Left ventricle myocardium superior (tissue), 1 donor: ENCODE measurements at regions not wholly inside any gene's neighbourhood (a gene's known extent, or its start where the extent isn't known, plus 50 kb on each side); places are given as distances from the start of the nearest gene placed in this dataset.
A peak's percentile ranks its signal among the peaks of the same experiment; 100 is the strongest.
"Not testable (repeated sequence)": the region's sequence is repeated elsewhere in the genome, so short reads cannot be mapped to it uniquely, and the experiment has no call there.

Experiments
- ATAC-seq: fragments of 200-7000 bp; cut with Tn5 transposase; one replicate; pipeline ENCODE4 v1.9.1; 2020; ENCODE audit warnings: mild to moderate bottlenecking, moderate library complexity
- DNase-seq: peaks from one replicate; pipeline ENCODE4 v3.0.0-alpha.2; 2020
- intact Hi-C: fragments of 100-400 bp; cut with micrococcal nuclease; formaldehyde crosslinking; loops from one replicate; pipeline ENCODE4 v1.11.0; 2022
- donor health status: DM: no; HTN: yes; CAD: no; lungs with severe emphysema.

- DNase-seq (no peak), ATAC-seq (no peak)
- intact Hi-C loops: no loop called here
Measured at GRCh38 chr9:2276296-2276695, 261.1 kb downstream of the SMARCA2 start.

- DNase-seq, ATAC-seq, intact Hi-C loops: not testable (repeated sequence)
Measured at GRCh38 chr9:2277133-2277532, 262.0 kb downstream of the SMARCA2 start.

- DNase-seq, intact Hi-C loops: not testable (repeated sequence)
Measured at GRCh38 chr9:2277644-2278043, 262.5 kb downstream of the SMARCA2 start.

DNA sequence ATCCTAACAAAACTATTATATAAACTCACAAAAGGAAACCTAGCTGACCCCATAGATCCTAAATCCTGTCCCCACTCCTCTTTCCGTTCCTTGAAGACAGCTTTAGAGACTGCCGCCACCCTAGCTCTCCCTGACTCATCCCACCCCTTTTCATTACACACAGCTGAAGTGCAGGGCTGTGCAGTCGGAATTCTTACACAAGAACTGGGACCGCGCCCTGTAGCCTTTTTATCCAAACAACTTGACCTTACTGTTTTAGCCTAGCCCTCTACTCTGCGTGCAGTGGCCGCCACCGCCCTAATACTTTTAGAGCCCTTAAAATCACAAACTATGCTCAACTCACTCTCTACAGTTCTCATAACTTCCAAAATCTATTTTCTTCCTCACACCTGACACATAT is 264.0 kb downstream of the SMARCA2 start:
- DNase-seq, intact Hi-C loops, ATAC-seq: not testable (repeated sequence)

More at GRCh38 chr9:2277644-2278043, 262.5 kb downstream of the SMARCA2 start:
- ATAC-seq: not testable (repeated sequence)

DNA sequence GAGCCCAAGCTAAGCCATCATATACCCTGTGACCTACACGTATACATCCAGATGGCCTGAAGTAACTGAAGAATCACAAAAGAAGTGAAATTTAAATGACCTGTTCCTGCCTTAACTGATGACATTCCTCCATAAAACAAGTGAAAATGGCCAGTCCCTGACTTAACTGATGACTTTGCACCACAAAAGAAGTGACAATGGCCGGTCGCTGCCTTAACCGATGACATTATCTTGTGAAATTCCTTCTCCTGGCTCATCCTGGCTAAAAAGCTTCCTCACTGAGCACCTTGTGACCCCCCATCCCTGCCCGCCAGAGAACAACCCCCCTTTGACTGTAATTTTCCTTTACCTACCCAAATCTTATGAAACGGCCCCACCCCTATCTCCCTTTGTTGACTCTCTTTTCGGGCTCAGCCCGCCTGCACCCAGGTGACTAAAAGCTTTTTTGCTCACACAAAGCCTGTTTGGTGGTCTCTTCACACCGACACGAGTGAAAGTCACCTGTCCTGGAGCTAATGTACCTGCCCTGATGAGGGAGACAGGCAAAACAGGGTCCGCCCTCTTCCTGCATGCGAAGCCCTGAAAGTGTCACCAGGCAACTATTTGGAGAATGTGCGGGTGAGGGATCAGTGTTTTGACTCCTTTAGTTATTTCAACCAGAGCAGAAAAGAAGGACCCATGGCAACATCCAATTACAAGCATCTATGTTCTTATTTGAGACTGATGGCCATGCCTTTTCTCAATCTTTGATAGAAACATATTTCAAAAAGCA is 266.1 kb downstream of the SMARCA2 start:
- ATAC-seq (no peak), DNase-seq (no peak)
- intact Hi-C loops: no loop called here

- DNase-seq: no peak
Measured at GRCh38 chr9:2281803-2282185, 266.6 kb downstream of the SMARCA2 start.

DNA sequence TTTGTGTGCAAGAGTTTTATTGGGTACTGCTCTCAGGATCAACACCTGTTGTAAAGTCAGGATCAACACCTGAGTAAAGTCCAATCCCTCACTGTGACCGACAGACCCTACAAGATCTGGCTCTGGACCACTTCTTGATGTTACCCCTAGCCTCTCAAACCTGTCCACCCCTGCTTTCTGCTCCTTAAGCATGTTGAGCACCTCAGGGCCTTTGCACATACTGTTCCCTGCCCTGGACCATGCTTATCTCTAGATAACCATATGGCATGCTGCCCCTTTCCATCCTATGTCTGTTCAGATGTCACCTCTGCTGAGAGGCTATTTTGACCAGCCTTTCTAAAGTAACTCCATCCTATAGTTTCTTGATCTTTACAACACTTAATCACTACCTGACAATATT is 269.6 kb downstream of the SMARCA2 start:
- intact Hi-C loops: no loop called here
- DNase-seq (no peak), ATAC-seq (no peak)

More at GRCh38 chr9:2281803-2282185, 266.6 kb downstream of the SMARCA2 start:
- intact Hi-C loops: no loop called here
- no peak for ATAC-seq

- intact Hi-C loops: no loop called here
- ATAC-seq (no peak), DNase-seq (no peak)
Measured at GRCh38 chr9:2285416-2286332, 270.5 kb downstream of the SMARCA2 start.

- intact Hi-C loops: no loop called here
- ATAC-seq: no peak
- DNase-seq: no peak
Measured at GRCh38 chr9:2286333-2286705, 271.2 kb downstream of the SMARCA2 start.

- intact Hi-C loops: no loop called here
- DNase-seq (no peak), ATAC-seq (no peak)
Measured at GRCh38 chr9:2286825-2287455, 271.8 kb downstream of the SMARCA2 start.

GRCh38 chr9:2288309-2288708 is 273.2 kb downstream of the SMARCA2 start:
- DNase-seq (no peak), ATAC-seq (no peak)
- intact Hi-C loops: no loop called here

- ATAC-seq (no peak), DNase-seq (no peak)
- intact Hi-C loops: no loop called here
Measured at GRCh38 chr9:2289263-2289662, 274.1 kb downstream of the SMARCA2 start.

DNA sequence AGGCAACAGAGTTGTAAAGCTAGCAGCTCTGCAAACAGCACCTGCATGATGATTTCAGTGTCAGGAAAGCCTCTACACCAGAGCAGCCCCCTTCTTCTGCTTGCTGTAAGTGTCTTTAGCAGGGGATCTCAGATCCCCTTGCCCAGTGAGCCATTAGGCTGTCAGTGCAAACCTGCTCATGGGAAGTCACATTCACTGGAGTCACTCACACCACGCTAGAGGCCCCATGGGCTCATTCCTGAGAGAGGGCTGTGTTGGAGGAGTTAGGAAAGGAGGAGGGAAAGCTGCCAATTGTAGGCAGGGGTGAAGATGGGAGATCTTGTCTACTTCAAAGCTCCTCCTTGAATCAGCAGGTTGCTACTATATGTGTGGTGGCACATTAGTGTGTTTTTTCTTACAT is 275.2 kb downstream of the SMARCA2 start:
- intact Hi-C loops: no loop called here
- no peak for DNase-seq
- ATAC-seq: no peak

GRCh38 chr9:2291980-2292704 is 277.0 kb downstream of the SMARCA2 start:
- intact Hi-C loops: no loop called here
- DNase-seq (no peak), ATAC-seq (peak; percentile 70)

DNA sequence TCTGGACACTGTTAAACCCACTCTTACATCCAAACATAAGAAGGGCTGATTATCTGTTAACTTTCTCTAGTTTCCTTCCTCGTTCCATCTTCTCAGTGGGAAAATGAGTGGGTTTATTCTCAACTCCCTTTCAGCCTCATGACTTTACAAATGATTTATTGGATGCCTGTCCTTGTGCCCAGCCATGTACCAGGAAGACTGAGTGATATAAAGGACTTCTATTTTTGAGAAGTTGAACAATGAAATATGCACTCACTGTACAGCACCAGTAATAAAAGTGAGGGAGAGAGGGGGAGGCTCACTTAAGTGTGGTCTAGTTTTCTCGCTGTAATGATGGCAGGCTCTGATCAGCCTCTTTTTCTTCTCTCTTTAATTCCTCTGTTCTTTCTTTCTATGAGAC is 277.6 kb downstream of the SMARCA2 start:
- ATAC-seq: no peak
- no peak for DNase-seq
- intact Hi-C loops: no loop called here

DNA sequence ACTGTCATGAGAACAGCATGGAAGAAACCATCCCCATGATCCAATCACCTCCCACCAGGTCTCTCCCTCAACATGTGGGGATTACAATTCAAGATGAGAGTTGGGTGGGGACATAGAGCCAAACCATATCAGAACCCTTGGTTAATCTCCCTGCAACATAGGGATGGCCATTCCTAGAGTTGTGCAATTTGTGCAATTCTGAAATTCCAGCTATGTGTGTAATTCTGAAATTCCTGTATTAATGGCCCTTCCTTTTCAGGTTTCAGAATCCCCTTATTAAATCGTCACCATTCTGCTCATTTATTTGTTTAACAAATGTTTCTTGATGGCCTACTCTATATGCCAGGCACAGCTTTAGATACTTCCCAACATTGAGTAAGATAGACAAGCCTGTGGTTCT is 282.6 kb downstream of the SMARCA2 start:
- ATAC-seq: no peak
- no peak for DNase-seq
- intact Hi-C loops: no loop called here

GRCh38 chr9:2298217-2298616 is 283.1 kb downstream of the SMARCA2 start:
- no peak for DNase-seq
- intact Hi-C loops: no loop called here
- no peak for ATAC-seq

DNA sequence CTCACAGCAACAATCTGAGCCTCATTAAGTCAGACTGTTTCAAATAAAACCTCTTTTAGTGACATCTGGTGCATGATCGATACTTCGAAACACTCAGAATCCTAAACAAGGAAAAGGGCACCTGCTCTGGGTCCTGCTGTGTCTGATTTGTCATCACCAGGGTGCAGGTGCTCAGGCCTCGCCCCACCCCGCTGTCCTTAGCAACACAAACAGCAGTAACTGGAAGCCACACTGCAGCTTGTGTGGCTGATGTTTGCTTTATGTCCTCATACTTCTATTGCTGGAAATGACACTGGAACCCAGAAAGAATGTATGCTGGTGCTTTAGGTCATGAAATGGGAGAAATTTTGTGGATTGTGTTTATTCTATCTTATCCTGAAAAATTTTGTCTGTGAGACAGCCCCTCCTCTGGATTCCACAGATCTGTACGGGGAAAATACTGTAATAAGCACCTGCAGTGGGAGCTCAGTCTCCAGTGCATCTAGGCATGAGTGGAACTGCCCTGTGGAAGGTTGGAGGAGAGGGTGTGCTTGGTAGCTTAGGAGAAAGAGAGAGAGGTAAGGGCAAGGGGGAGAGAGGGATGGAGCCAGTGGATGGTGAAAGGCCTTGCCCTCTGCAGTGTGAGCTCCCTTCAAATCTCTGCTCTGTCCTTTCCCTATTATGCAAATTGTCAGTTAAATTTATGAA is 284.2 kb downstream of the SMARCA2 start:
- no peak for DNase-seq
- intact Hi-C loops: no loop called here
- ATAC-seq: no peak

DNA sequence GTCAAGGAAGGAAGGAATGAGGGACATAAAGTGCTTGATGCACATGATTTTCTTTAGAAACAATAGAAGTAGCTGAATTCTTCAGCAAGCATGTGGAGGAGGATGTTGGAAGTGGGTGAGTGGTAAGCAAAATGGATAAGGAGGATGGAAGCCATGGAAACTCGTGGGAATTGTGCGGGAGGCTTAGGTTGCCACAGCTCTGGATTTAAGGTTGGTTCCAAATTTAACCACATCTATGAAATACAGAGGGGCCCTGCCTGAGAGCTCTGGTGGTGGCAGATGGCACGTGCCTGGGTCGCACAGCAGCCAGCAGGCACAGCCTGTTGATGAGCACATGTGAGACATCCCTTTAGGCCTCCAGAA is 284.7 kb downstream of the SMARCA2 start:
- ATAC-seq (no peak), DNase-seq (no peak)
- intact Hi-C loops: no loop called here
